Glomerular endothelial cell (primary cell): ENCODE measurements at regions not wholly inside any gene's neighbourhood (a gene's known extent, or its start where the extent isn't known, plus 50 kb on each side); places are given as distances from the start of the nearest gene placed in this dataset.
"Not testable (repeated sequence)": the region's sequence is repeated elsewhere in the genome, so short reads cannot be mapped to it uniquely, and the experiment has no call there.

ENCODE experiments used
- DNase-seq: peaks from one replicate; pipeline ENCODE4 v3.0.0-alpha.2; 2011; ENCODE audit warnings: low read depth, low spot score; ENCODE audit errors: extremely low read depth

DNA sequence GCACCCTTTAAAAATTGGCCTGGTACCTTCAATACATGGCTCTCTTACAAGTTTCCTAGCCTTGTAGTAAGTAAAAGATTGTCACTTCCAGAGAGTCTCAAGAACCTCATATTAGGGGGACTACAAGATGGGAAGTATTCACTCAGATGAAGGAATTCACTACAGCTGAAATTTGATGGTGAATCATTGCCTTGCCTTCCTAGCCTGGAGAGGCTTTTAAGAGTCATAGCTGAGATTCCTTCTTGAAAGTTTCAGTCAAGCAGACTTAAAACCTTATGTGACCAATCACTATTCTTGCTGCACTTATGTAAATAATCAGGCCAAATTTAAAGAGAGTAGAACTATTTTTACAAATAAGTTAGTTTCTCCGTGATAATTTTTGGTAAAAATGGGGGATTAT, 451.6 kb downstream of the TRHDE start:
- no peak for DNase-seq

DNA sequence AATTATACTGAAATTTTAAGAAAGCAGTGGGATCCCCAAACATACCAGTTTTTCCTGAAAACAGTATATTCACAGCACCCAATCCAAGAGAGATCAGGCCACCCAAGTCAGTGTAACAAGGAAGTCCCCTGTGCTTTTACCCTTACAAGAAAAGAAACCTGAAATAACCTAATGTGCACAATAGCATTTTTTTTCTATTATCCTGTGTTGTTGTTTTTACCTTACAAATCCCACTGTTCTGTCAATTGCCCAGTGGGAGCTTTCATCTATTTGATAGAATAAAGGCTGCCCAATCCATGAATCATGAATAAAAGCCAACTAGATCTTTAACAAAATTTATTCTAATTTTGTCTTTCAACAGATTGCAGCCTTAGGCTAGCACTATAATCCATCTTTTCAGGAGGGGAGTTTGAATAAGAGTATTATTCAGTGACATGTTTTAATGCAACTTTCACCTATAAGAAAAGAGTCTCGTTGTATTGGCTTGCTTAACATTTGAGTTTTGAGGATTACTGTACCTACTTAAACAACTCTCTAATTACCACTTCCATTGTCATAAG, 457.4 kb downstream of the TRHDE start:
- no peak for DNase-seq

DNA sequence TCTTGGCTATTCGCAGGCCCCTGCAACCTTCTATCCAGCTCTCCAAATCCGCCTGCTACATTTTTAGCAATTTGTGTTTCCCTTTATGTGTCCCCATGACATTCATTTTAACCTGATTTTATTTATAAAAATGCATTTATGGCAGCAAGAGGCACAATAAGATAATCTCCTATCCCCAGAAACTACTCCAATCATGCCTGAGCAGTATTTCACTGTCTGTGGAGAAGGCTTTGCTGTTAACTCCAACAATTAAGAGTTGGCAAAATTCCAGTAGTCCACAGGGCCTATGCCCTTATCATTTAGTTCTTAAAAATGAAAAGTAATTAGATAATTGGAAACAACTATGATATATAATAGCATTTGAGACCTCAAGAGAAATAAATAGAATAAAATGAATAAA, 462.4 kb downstream of the TRHDE start:
- DNase-seq = no peak

DNA sequence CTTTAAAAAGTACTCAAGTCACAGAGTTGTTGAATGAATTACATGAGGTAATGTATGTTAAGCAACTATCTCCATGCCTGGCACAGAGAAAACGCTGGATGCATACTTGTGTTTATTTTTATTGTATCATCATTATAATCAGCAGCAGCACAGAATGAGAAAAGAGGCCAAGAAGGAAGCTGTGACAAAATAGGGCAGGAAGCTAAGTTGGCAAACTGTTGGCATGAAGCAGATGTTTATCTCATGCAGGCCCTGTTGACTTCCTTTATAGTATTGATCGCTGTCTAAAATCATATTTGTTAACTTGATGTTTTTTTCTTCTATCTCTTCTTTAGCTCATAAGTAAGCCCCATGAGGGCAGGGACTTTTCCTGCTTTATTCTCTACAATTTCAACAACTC, 466.6 kb downstream of the TRHDE start:
- DNase-seq = no peak

DNA sequence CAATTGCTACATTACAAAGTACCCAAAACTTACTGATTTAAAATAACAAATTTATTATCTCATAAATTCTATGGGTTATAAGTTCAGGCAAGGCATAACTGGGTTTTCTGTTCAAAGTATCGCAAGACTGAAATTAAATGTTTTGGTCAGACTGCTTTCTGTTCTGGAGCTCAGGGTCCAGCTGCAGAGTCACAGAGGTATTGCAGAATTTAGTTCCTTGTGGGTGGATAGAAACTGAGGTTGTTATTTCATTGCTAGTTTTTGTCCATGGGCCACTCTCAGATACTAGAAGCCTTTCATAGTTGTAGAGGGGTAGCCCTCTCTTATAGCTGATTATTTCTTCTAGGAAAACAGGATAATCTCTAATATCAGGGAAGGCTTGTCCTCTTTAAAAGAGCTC, 467.9 kb downstream of the TRHDE start:
- DNase-seq = no peak

DNA sequence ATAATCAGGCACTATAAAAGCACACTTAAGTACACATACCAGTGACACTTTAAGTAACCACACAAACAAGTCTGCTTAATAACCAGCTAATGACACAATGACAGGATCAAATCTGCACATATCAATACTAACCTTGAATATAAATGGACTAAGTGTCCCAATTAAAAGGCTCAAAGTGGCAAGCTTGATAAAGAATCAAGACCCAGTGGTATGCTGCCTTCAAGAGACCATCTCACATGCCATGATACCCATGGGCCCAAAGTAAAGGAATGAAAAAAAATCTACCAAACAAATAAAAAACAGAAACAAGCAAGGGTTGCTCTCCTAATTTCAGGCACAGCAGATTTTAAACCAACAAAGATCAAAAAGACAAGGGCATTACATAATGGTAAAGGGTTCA, 470.4 kb downstream of the TRHDE start:
- no peak for DNase-seq

DNA sequence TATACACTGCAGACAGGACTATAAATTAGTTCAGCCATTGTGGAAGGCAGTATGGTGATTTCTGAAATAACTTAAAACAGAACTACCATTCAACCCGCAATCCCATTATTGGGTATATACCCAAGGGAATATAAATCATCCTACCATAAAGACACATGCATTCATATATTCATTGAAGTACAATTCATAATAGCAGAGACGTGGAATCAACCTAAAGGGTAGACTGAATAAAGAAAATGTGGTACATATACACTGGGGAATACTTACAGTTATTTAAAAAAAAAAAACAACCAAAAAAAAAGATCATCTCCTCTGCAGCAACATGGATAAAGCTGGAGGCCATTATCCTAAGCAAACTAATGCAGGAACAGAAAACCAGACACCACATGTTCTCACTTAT, 473.9 kb downstream of the TRHDE start:
- no peak for DNase-seq

DNA sequence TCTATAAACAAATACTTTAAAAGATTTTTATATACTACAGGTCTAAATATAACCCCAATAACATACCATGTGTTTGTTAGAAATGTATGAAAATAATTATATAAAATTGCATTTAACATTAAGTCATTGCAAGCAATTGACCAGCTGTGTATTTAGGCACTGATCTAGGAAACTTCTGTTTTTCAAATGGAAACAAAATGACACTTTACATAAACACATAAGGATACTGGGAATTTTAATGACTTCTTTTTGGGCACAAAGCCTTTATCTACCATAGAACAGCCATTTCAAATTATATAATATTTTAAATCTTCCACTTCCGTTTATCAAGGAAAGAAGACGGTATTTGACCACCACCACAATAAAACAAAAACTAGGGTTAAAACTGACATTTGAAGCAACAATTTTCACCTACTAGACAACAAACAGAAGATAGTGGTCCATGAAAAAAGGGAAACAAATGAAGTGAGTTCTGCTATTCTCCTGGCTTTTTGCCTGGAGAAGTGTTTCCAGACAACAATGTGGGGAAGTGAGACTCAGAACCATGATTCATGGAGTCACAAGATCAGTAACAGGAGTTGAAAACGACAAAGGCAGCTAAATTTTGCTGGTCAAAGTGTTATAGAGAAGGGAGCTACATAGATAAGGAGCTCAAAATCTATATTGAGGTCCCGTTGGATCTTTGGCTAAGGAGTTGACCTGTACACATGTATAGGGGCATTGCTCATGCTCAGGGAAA, 475.1 kb downstream of the TRHDE start:
- no peak for DNase-seq

DNA sequence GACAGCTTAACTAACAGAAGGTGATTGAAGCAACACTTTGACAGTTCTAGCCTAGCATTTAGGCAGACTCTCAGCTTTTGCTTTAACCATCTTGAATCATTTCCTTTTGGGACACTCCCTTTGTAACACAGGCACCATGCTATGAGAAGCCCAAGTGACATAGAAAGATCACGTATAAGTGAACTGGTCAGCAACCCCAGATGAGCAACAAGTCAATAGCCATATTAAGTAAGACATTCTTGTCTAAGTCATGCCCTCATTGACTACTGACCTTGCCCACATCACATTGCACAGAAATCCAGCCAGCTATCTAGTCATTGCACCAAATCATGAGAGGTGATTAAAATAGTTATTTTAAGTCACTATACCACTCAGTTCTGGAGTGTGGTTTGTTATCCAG, 476.8 kb downstream of the TRHDE start:
- DNase-seq = no peak

DNA sequence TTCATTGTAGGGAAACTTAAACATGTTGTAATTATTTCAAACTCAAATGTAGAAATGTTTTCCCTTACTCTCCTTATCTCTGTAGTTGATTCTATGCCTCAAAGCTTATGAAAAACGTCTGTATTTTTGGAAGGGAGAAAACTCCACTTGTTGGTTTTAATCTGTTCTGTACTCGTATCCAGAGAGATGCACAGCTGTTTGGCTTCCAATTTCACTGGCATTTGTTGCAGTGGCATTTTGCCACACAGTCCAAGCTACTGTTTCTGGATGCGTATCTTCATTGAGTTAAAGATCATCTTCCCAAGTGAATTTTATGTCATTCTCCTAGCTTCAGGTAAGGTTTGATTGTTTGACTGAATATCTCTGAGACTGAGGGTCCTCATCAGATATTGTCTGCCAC, 481.4 kb downstream of the TRHDE start:
- no peak for DNase-seq

DNA sequence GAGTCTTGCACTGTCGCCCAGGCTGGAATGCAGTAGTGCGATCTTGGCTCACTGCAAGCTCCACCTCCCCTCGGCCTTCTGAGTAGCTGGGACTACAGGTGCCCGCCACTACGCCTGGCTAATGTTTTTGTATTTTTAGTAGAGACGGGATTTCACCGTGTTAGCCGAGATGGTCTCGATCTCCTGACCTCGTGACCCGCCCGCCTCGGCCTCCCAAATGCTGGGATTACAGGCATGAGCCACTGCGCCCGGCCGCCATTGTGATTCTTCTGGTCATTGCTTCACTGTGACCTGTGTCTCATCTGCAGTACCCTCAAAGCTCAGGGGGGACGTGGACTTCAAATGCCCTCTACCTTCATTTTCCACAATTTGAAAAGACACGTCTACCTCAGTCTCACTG, 481.9 kb downstream of the TRHDE start:
- not testable (repeated sequence) for DNase-seq

DNA sequence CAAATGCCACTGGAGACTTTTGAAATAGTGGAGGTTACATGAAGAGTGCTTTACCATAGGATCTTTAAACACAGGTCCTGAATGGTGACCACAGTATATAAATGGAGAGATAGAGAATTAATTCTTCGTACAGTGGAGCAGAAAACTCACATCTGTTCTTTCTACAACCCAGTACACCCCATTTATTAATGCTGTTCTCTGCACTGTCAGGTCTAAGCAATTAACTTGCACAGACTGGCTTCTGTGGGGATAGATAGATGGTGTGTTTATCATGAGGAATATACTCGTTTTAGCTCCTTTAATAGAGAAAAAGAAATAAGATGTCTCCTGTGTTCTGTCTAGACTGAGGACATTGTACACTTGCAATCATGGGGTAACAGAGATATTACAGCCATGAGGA, 494.3 kb downstream of the TRHDE start:
- no peak for DNase-seq

DNA sequence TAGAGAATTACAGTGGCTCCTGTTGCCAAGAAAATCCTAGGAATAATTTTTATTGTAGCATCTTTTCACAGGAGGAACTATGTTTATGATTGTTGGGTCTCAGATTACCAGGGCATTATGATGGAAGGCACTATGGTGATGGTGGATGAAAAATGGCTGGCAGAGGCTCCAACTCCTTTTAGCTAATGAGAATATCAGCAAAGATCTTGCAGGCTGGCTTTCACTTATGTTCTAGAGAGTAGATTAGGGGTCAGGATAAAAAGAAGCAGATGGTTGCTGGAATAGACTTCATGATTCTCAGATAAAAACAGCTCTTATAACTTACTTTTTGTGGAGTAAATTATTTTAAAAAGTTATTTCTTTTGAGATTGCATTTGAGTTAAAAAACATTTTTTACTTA, 501.9 kb downstream of the TRHDE start:
- DNase-seq = no peak

DNA sequence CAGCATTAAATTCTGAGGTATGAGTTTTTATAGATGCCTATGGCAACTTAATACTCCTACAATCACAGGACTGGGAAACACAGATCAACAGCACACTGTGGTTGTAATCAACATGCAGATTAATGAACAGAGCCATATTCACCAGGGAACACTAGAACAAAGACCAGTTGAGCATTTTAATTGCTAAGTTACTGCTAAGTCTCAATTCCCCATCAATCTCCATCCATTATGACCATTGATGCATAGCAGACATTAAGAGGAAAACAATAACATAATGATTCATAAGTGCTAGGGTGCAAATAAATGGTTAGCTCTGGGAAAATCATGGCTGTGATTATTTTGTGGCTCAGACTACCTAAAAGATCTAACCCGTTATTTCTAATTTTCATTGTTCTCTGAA, 505.6 kb downstream of the TRHDE start:
- no peak for DNase-seq

DNA sequence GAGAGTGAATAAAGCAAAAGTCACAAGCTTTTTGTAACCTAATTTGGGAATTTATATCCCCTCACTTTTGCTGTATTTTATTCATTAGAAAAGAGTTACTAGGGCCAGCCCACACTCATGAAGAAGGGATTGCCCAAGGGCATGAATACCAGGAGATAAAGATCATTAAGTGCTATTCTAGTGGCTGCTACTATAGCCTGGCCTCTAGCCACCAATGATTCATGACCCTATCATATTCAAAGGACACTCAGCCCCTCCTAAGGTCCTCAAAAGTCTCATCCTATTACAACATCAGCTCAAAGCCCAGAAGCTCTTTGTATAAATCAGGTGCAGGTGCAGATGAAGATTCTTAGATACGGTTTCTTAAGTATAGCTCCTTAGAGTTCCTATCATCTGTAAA, 518.1 kb downstream of the TRHDE start:
- no peak for DNase-seq

DNA sequence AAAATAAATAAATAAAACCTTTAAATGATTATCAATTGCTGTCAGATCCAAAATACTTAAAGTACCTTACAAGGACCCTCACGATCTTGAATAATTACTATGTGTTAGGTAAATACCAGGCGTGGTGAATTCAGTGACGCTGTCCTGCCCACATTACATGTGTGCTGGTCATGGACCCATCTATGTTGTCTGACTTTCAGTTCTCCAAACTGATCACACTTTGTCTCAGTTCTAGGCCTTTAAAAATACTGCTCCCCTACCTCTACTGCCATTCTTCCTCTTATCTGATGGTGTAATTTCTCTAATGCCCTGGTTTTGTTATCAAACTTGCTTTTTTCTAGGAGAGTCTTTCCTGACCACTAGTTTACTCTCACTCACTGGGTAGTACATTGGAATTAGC, 520.7 kb downstream of the TRHDE start:
- DNase-seq = no peak

DNA sequence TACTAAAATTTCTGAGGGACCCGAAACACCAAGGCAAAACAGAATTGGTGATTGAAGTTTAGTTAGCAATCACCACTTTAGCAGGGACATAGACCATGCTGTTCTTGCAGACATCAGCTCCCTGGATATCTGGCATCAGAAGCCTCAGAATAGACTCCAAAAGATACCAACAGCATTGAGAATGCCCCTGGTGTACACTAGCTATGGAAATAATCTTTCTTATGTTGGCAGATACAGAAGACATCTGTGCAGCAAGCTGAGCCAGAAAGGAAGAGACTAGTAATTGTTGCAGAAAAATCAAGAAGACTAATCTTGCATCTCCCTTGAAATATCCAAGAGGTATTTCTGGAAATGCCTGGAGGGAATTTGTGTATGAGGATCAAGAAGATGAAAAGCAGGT, 521.6 kb downstream of the TRHDE start:
- no peak for DNase-seq

DNA sequence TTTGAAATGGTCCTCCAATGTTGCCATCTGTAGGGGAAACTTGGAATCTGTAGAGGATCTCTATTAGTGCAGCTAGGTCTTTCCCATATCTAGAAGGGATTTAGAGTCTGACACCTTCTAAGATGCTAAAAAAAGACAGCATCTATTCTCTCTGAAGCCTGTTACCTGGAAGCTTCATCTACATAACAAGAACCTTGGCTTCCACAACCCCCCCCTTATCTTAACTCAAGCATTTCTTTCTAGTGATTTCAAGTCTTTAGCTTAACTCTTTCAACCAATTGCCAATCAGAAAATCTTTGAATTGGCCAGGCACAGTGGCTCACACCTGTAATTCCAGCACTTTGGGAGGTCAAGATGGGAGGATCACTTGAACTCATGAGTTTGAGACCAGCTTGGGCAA, 543.3 kb downstream of the TRHDE start:
- DNase-seq = no peak

DNA sequence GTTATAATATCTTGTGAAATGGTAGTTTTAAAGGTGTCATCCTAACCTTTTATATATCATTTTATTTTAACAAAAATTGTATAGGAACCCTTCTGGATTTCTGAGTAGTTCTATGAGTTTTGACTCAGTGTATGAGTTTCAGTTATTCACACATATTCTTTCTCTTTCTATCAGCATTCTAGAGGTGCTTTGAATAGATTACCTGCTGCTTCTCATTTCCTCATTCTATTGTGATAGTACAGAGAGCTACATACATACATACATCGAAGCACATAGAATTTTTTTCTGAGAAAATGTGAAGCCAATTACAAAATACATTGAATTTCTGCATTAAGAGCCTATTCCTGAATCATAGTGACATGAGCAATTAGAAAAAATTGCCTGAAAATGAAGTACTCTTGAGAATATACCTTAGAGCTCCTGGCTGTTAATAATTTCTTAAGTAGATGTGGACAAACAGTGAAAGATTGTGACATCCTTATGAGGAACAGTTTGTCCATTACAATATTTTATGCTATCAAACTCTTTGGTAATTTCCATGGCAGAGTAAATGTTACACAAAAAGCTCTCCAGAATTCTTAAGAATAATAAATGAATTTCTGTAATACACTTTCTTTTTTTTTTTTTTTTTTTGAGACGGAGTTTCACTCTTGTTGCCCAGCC, 556.6 kb downstream of the TRHDE start:
- DNase-seq = no peak

DNA sequence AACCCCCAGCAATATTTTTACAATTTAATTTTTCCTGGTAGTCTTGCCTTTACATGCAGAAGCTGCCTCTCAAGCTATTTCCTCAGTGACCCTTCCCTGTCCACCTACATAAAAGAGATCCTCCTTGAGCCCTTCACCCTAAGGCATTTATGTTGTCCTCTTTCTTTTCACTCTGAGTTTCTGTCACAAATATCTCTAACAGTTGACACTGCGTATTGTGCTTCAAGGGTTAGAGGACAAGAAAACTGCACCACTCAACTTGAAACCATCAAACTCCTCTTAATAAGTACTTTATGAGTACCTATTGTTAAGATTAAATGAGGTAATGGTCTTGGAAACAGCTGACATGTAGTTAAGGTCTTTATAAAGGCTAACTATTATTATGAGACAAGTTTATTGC, 557.7 kb downstream of the TRHDE start:
- no peak for DNase-seq

DNA sequence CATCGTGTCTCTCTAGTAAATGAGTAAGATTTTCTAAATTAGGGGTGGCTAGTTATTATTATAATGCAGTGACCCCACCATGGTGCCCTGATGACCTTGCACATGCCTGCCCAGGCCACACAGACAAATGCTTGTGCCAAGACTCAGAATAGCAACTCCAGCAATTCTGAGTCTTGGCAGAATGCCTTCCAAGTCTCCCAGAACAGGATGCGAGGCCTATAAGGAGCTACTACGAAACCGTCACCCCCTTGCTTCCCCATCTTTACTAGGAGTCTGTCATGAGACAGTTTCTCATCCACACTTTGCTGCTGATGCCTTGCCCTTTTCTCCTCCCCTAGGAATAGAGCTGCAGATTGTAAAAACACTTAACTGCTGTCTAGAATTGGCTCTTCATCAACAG, 559.9 kb downstream of the TRHDE start:
- no peak for DNase-seq

DNA sequence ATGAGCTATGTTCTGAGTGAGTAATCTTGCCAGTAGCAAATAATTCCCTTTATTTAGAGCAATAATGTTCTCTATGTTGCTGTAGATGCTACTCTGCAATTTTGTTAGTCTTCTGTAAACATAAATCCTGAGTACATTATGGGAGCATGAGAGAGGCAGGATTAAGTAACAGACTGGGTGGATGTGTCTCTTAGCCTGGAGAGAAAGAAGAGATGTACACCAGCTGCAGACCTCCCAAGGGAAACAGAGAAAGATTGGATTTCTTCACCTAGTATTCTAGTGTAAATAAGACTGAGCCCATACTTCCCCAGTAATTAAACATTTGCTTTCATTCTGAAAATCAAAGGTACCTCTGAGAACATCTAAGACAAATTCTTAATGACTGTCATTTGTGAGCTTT, 564.0 kb downstream of the TRHDE start:
- no peak for DNase-seq

DNA sequence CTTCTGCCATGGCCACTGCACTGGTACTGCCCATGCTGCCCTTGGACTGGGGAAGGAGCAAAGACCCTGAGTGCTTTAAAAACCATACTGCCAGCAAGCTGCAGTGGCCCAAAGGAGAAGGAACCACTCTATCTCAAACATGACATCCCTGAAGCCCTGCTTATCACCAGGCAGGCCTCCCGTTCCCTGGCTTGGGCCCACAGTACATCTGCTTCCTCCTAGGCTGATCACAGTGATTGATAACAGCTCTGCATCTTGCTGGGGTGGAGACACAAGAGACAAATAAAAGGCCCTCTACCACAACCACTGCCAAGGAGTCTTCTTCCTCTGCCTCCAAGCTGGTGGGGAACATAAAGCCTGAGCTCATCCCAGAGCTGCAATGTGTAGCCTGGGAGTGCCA, 567.5 kb downstream of the TRHDE start:
- no peak for DNase-seq
